Neural crest cell (in vitro differentiated cells): ENCODE measurements at regions not wholly inside any gene's neighbourhood (a gene's known extent, or its start where the extent isn't known, plus 50 kb on each side); places are given as distances from the start of the nearest gene placed in this dataset.

Source experiments
- DNase-seq: peaks from one replicate; pipeline ENCODE4 v3.0.0; 2021; ENCODE audit warnings: low read depth, mixed read lengths, low spot score
- H3K27ac Mint-ChIP-seq: one replicate; pipeline ENCODE4 v1.8.0; 2021; ENCODE audit warnings: mild to moderate bottlenecking, mixed read lengths; ENCODE audit not compliant: unreplicated experiment
- H3K27me3 Mint-ChIP-seq: 2 replicates; pipeline ENCODE4 v1.8.0; 2021; ENCODE audit warnings: low read depth, mild to moderate bottlenecking, mixed read lengths
- H3K36me3 Mint-ChIP-seq: 2 replicates; pipeline ENCODE4 v1.8.0; 2021; ENCODE audit warnings: low read depth, mild to moderate bottlenecking, mixed read lengths
- H3K4me1 Mint-ChIP-seq: 2 replicates; pipeline ENCODE4 v1.8.0; 2021; ENCODE audit warnings: mixed read lengths
- H3K4me3 Mint-ChIP-seq: one replicate; pipeline ENCODE4 v1.8.0; 2021; ENCODE audit warnings: mild to moderate bottlenecking, mixed read lengths
- H3K9me3 Mint-ChIP-seq: 2 replicates; pipeline ENCODE4 v1.8.0; 2021; ENCODE audit warnings: mixed read lengths
- TF ChIP-seq, protein P1 (sequence below): fragments of 200-600 bp; sonication (generic); conservative IDR thresholded peaks from 2 replicates; pipeline ENCODE4 v1.5.0; 2021; ENCODE audit warnings: antibody characterized with exemption, mild to moderate bottlenecking

DNA sequence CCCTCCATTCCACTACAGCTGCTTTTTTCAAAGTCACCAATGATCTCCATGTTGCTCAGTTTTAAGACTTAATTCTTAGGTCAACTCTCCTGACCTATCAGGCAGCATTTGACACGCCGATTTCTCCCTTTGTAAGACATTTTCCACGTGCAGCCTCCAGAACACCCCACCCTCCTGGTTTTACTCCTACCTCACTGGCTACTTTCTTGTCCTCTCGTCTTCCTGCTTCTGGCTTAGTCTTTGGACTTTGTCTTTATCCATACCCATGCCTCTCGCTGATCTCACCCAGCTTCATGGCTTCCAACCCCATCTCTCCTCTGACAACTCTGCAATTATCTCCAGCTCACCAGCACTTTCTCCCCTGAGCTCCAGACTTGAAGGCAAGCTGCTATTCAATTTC, 99.3 kb upstream of the UMPS start:
- H3K9me3 Mint-ChIP-seq: no peaks in the 10 kb centered on the region
- no peak overlapping the region for H3K27ac Mint-ChIP-seq
- no peaks in the 10 kb centered on the region for H3K27me3 Mint-ChIP-seq
- H3K36me3 Mint-ChIP-seq: no peaks in the 10 kb centered on the region
- DNase-seq: no peak
- H3K4me3 Mint-ChIP-seq: no peak overlapping the region
- H3K4me1 Mint-ChIP-seq: peaks cover 15% of the 10 kb centered on the region
- TF ChIP-seq, protein P1, sequence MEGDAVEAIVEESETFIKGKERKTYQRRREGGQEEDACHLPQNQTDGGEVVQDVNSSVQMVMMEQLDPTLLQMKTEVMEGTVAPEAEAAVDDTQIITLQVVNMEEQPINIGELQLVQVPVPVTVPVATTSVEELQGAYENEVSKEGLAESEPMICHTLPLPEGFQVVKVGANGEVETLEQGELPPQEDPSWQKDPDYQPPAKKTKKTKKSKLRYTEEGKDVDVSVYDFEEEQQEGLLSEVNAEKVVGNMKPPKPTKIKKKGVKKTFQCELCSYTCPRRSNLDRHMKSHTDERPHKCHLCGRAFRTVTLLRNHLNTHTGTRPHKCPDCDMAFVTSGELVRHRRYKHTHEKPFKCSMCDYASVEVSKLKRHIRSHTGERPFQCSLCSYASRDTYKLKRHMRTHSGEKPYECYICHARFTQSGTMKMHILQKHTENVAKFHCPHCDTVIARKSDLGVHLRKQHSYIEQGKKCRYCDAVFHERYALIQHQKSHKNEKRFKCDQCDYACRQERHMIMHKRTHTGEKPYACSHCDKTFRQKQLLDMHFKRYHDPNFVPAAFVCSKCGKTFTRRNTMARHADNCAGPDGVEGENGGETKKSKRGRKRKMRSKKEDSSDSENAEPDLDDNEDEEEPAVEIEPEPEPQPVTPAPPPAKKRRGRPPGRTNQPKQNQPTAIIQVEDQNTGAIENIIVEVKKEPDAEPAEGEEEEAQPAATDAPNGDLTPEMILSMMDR: no peak

DNA sequence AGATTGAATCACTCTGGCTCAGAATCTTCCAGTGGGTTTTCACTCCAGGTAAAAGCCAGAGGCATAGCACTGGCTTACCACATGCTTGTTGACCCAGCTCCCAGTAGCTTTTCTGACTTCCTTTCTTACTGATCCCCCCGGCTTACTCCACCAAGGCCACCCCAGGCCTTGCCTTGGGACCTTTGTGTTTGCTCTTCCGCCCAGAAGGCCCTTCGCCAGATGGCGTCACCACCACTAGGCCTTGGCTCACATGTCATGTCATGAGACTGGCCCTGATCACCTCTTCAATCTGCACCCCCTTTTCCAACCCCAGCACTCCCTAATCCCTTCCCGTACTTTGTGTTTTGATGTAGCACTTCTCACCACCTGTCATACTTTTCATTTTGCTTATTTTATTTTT, 98.5 kb upstream of the UMPS start:
- TF ChIP-seq, protein P1: no peak
- no peak overlapping the region for H3K4me3 Mint-ChIP-seq
- peak overlapping the region; percentile 53 for H3K27ac Mint-ChIP-seq
- no peak for DNase-seq
- no peaks in the 10 kb centered on the region for H3K36me3 Mint-ChIP-seq
- H3K27me3 Mint-ChIP-seq: no peaks in the 10 kb centered on the region
- peaks cover 15% of the 10 kb centered on the region for H3K4me1 Mint-ChIP-seq
- no peaks in the 10 kb centered on the region for H3K9me3 Mint-ChIP-seq

DNA sequence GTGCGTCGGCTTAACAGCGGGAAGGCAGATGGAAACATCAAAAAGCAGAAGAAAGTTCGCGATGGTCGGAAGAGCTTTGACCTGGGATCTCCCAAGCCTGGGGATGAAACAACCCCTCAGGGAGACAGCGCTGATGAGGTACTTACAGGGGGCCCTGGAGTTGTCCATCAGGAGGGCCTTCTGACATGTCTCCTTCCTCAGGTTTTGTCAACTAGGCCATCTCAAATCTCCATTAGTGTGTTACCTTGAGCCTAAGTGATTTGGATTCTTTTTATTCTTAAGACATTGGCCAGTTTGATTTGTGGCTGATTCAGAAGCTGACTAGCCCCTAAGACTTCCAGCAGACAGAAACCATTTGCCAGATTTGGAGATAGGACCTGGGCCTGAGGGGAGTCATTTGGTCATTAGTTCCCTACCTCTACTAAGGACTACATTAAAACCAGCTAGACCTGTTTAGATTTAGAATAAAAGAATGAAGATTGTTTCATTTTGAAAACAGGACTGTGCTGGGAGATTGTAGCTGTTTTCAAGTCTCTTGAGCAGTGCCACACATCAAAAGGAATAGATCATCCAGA, 97.6 kb upstream of the UMPS start:
- H3K4me3 Mint-ChIP-seq: no peak overlapping the region
- H3K27me3 Mint-ChIP-seq: no peaks in the 10 kb centered on the region
- no peak for DNase-seq
- H3K27ac Mint-ChIP-seq: no peak overlapping the region
- no peaks in the 10 kb centered on the region for H3K9me3 Mint-ChIP-seq
- H3K36me3 Mint-ChIP-seq: no peaks in the 10 kb centered on the region
- TF ChIP-seq, protein P1: no peak
- H3K4me1 Mint-ChIP-seq: peaks cover 15% of the 10 kb centered on the region

DNA sequence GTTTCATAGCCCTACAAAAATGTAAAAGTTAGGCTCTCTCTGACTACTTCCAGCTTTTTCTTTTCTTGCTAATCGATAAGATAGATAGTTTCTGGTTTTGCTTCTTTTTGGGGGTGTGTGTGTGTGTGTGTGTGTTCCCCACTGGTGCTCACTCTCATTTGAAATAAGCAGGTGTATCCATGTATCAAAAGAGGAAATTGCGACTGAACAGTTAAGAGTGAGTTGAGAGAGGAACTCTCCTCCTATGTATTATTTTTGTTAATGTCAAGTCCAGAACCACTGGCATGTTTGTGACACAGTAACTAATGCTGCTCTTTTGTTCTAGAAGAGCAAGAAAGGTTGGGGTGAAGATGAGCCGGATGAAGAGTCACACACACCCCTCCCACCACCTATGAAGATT, 96.7 kb upstream of the UMPS start:
- no peaks in the 10 kb centered on the region for H3K36me3 Mint-ChIP-seq
- H3K4me1 Mint-ChIP-seq: peaks cover 15% of the 10 kb centered on the region
- no peak overlapping the region for H3K4me3 Mint-ChIP-seq
- no peaks in the 10 kb centered on the region for H3K27me3 Mint-ChIP-seq
- TF ChIP-seq, protein P1: no peak
- H3K27ac Mint-ChIP-seq: no peak overlapping the region
- no peaks in the 10 kb centered on the region for H3K9me3 Mint-ChIP-seq
- DNase-seq: no peak

DNA sequence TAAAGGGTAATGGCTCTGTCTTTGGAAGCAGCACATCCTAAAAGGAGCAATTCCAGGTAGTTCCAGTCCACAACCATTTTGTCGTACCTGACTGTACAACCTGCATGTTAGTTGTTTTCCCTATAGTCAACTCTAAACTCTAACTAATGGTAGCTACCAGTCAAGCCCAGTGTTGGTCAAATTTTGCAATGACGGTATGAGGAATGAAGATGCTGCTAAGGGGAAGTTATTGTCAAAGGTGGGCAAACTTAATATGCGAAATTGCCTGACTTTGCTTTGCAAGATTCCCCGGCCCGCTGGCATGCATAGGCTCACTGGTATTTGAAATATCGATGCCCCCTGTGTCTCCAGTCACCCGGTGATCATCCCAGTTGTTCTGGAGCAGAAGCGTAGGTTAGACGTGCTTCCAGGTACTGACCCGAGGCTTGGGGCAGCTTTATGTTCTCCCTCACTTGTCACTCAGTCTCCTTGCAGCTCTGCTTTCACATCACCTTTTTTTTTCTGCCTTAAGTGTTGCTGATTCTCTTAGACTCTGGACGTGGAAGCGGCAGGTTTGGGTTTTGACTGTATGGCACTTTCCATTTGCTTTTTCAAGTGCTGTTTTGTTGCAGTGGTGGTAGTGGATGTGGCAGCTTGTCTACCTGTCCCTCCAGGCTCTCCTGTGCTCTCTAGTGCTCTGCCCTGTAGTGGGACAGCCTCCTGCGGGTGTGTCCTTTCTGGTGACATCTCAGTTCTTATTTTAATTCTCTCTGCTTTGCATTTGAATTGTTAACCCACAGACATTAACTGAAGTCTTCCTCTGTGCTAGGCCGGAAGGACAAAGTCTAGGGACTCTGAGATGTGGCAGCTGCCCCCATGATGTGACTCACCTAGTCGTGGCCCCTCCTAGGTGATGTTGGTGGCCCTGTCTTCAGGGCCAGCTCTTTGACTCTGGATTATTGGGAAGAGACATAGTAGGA, 95.8 kb upstream of the UMPS start:
- H3K27me3 Mint-ChIP-seq: no peaks in the 10 kb centered on the region
- no peaks in the 10 kb centered on the region for H3K36me3 Mint-ChIP-seq
- no peak overlapping the region for H3K4me3 Mint-ChIP-seq
- TF ChIP-seq, protein P1: no peak
- H3K4me1 Mint-ChIP-seq: peaks cover 9% of the 10 kb centered on the region
- no peak for DNase-seq
- H3K9me3 Mint-ChIP-seq: no peaks in the 10 kb centered on the region
- no peak overlapping the region for H3K27ac Mint-ChIP-seq
